Panc1 (cell line): ENCODE measurements at regions not wholly inside any gene's neighbourhood (a gene's known extent, or its start where the extent isn't known, plus 50 kb on each side); places are given as distances from the start of the nearest gene placed in this dataset.
"Not testable (repeated sequence)": the region's sequence is repeated elsewhere in the genome, so short reads cannot be mapped to it uniquely, and the experiment has no call there.

ENCODE experiments used
- POLR2AphosphoS5 ChIP-seq: IDR thresholded peaks from 2 replicates; pipeline ENCODE4 v1.6.1; 2012; ENCODE audit warnings: mild to moderate bottlenecking, low read depth, low read length, moderate library complexity
- SIN3A ChIP-seq: IDR thresholded peaks from 2 replicates; pipeline ENCODE4 v1.6.1; 2012; ENCODE audit warnings: low read depth, mild to moderate bottlenecking, low read length, moderate library complexity, borderline replicate concordance; ENCODE audit not compliant: insufficient read depth
- TCF7L2 ChIP-seq: IDR thresholded peaks from 2 replicates; pipeline ENCODE4 v1.6.1; 2011; ENCODE audit warnings: mild to moderate bottlenecking, low read depth, low read length, inconsistent platforms
- TF ChIP-seq, protein P1 (sequence below): fragments of 450-650 bp; IDR thresholded peaks from 2 replicates; pipeline ENCODE4 v1.5.1; 2017; ENCODE audit warnings: mild to moderate bottlenecking
- TF ChIP-seq, protein P2 (sequence below), 2 experiments: IDR thresholded peaks; 2 replicates each; pipeline ENCODE4 v1.6.1; 2011 to 2012; ENCODE audit warnings: low read depth in 2 of 2, control low read depth in 1 of 2, low read length in 1 of 2, mild to moderate bottlenecking in 1 of 2, moderate library complexity in 1 of 2; ENCODE audit not compliant: insufficient read depth in 1 of 2

DNA sequence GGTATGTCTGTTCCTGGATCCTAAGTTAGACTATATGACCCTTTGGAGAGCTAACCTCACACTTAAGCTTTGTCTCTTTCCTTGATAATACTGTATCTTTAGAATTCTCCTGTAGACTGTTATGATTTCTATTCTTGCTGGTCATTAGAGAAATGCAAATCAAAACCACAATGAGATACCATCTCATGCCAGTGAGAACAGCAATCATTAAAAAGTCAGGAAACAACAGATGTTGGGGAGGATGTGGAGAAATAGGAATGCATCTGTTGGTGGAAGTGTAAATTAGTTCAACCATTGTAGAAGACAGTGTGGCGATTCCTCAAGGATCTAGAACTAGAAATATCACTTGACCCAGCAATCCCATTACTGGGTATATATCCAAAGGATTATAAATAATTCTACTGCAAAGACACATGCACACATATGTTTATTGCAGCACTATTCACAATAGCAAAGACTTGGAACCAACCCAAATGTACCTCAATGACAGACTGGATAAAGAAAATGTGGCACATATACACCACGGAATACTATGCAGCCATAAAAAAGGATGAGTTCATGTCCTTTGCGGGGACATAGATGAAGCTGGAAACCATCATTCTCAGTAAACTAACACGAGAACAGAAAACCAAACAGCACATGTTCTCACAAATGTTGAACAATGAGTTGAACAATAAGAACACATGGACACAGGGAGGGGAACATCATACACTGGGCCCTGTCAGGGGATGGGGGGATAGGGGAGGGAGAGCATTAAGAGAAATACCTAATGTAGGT lies 867.8 kb upstream of the ADGRB3 start:
- TF ChIP-seq, protein P1, sequence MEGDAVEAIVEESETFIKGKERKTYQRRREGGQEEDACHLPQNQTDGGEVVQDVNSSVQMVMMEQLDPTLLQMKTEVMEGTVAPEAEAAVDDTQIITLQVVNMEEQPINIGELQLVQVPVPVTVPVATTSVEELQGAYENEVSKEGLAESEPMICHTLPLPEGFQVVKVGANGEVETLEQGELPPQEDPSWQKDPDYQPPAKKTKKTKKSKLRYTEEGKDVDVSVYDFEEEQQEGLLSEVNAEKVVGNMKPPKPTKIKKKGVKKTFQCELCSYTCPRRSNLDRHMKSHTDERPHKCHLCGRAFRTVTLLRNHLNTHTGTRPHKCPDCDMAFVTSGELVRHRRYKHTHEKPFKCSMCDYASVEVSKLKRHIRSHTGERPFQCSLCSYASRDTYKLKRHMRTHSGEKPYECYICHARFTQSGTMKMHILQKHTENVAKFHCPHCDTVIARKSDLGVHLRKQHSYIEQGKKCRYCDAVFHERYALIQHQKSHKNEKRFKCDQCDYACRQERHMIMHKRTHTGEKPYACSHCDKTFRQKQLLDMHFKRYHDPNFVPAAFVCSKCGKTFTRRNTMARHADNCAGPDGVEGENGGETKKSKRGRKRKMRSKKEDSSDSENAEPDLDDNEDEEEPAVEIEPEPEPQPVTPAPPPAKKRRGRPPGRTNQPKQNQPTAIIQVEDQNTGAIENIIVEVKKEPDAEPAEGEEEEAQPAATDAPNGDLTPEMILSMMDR = not testable (repeated sequence)
- TF ChIP-seq, protein P2, sequence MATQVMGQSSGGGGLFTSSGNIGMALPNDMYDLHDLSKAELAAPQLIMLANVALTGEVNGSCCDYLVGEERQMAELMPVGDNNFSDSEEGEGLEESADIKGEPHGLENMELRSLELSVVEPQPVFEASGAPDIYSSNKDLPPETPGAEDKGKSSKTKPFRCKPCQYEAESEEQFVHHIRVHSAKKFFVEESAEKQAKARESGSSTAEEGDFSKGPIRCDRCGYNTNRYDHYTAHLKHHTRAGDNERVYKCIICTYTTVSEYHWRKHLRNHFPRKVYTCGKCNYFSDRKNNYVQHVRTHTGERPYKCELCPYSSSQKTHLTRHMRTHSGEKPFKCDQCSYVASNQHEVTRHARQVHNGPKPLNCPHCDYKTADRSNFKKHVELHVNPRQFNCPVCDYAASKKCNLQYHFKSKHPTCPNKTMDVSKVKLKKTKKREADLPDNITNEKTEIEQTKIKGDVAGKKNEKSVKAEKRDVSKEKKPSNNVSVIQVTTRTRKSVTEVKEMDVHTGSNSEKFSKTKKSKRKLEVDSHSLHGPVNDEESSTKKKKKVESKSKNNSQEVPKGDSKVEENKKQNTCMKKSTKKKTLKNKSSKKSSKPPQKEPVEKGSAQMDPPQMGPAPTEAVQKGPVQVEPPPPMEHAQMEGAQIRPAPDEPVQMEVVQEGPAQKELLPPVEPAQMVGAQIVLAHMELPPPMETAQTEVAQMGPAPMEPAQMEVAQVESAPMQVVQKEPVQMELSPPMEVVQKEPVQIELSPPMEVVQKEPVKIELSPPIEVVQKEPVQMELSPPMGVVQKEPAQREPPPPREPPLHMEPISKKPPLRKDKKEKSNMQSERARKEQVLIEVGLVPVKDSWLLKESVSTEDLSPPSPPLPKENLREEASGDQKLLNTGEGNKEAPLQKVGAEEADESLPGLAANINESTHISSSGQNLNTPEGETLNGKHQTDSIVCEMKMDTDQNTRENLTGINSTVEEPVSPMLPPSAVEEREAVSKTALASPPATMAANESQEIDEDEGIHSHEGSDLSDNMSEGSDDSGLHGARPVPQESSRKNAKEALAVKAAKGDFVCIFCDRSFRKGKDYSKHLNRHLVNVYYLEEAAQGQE (IDR thresholded peaks at IDR 0.05; ENCODE audit: insufficient read depth in 1 of 2, low read depth in 2 of 2, low read length in 1 of 2) = not testable (repeated sequence)
- not testable (repeated sequence) for TF ChIP-seq POLR2AphosphoS5, TCF7L2, SIN3A
